H1 (cell line): ENCODE measurements at regions not wholly inside any gene's neighbourhood (a gene's known extent, or its start where the extent isn't known, plus 50 kb on each side); places are given as distances from the start of the nearest gene placed in this dataset.

Experiments
- CBX5 ChIP-seq: fragments of 300-800, 300-1000 bp; sonication (generic); IDR thresholded peaks from 2 replicates; pipeline ENCODE4 v1.7.1; 2016; ENCODE audit warnings: antibody characterized with exemption, low read length, low read depth
- CREB1 ChIP-seq: IDR thresholded peaks from 2 replicates; pipeline ENCODE4 v1.6.1; 2012; ENCODE audit warnings: inconsistent platforms
- RBBP5 ChIP-seq: IDR thresholded peaks from 2 replicates; pipeline ENCODE4 v1.7.1; 2012; ENCODE audit warnings: low read depth, mild to moderate bottlenecking, inconsistent platforms, low read length, moderate library complexity, borderline replicate concordance
- TF ChIP-seq, protein P1 (sequence below): fragments of 300-600 bp; sonication (generic); IDR thresholded peaks from 2 replicates; pipeline ENCODE4 v1.7.1; 2012; ENCODE audit warnings: low read length, moderate library complexity, mild to moderate bottlenecking, inconsistent platforms; ENCODE audit not compliant: insufficient replicate concordance

DNA sequence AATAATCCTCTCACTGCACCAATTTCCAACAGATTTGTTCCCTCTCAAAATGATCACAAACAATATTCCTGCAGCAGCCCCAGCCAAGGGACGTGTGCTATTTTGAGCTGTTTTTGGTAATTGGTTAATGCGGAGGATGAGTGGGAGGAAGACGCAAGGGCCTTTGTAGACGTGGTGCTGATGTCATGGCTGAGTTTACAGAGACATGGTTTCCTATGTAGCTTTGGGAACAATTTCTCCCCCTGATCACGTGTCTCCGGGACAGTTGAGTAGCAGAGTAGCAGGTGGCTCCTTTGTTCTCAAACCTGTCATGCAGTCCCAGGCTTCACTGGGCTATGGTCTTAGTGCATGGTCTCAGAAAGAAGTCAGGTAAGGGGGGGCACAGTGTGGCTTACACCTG lies 183.2 kb upstream of the NECTIN1 start (continued):
- TF ChIP-seq, protein P1, sequence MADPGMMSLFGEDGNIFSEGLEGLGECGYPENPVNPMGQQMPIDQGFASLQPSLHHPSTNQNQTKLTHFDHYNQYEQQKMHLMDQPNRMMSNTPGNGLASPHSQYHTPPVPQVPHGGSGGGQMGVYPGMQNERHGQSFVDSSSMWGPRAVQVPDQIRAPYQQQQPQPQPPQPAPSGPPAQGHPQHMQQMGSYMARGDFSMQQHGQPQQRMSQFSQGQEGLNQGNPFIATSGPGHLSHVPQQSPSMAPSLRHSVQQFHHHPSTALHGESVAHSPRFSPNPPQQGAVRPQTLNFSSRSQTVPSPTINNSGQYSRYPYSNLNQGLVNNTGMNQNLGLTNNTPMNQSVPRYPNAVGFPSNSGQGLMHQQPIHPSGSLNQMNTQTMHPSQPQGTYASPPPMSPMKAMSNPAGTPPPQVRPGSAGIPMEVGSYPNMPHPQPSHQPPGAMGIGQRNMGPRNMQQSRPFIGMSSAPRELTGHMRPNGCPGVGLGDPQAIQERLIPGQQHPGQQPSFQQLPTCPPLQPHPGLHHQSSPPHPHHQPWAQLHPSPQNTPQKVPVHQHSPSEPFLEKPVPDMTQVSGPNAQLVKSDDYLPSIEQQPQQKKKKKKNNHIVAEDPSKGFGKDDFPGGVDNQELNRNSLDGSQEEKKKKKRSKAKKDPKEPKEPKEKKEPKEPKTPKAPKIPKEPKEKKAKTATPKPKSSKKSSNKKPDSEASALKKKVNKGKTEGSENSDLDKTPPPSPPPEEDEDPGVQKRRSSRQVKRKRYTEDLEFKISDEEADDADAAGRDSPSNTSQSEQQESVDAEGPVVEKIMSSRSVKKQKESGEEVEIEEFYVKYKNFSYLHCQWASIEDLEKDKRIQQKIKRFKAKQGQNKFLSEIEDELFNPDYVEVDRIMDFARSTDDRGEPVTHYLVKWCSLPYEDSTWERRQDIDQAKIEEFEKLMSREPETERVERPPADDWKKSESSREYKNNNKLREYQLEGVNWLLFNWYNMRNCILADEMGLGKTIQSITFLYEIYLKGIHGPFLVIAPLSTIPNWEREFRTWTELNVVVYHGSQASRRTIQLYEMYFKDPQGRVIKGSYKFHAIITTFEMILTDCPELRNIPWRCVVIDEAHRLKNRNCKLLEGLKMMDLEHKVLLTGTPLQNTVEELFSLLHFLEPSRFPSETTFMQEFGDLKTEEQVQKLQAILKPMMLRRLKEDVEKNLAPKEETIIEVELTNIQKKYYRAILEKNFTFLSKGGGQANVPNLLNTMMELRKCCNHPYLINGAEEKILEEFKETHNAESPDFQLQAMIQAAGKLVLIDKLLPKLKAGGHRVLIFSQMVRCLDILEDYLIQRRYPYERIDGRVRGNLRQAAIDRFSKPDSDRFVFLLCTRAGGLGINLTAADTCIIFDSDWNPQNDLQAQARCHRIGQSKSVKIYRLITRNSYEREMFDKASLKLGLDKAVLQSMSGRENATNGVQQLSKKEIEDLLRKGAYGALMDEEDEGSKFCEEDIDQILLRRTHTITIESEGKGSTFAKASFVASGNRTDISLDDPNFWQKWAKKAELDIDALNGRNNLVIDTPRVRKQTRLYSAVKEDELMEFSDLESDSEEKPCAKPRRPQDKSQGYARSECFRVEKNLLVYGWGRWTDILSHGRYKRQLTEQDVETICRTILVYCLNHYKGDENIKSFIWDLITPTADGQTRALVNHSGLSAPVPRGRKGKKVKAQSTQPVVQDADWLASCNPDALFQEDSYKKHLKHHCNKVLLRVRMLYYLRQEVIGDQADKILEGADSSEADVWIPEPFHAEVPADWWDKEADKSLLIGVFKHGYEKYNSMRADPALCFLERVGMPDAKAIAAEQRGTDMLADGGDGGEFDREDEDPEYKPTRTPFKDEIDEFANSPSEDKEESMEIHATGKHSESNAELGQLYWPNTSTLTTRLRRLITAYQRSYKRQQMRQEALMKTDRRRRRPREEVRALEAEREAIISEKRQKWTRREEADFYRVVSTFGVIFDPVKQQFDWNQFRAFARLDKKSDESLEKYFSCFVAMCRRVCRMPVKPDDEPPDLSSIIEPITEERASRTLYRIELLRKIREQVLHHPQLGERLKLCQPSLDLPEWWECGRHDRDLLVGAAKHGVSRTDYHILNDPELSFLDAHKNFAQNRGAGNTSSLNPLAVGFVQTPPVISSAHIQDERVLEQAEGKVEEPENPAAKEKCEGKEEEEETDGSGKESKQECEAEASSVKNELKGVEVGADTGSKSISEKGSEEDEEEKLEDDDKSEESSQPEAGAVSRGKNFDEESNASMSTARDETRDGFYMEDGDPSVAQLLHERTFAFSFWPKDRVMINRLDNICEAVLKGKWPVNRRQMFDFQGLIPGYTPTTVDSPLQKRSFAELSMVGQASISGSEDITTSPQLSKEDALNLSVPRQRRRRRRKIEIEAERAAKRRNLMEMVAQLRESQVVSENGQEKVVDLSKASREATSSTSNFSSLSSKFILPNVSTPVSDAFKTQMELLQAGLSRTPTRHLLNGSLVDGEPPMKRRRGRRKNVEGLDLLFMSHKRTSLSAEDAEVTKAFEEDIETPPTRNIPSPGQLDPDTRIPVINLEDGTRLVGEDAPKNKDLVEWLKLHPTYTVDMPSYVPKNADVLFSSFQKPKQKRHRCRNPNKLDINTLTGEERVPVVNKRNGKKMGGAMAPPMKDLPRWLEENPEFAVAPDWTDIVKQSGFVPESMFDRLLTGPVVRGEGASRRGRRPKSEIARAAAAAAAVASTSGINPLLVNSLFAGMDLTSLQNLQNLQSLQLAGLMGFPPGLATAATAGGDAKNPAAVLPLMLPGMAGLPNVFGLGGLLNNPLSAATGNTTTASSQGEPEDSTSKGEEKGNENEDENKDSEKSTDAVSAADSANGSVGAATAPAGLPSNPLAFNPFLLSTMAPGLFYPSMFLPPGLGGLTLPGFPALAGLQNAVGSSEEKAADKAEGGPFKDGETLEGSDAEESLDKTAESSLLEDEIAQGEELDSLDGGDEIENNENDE, result no peak
- TF ChIP-seq CREB1 (no peak), CBX5 (no peak), RBBP5 (no peak)
